NCI-H345 (cell line): ENCODE measurements at regions not wholly inside any gene's neighbourhood (a gene's known extent, or its start where the extent isn't known, plus 50 kb on each side); places are given as distances from the start of the nearest gene placed in this dataset.

Experiments
- DNase-seq: peaks from one replicate; lab custom pipeline; 2025; lab: John Stamatoyannopoulos, UW

- no peak for DNase-seq
Measured at GRCh38 chr15:52872036-52872818, 82.1 kb upstream of the ONECUT1 start.

GRCh38 chr15:52870015-52870414 is 79.9 kb upstream of the ONECUT1 start:
- no peak for DNase-seq

GRCh38 chr15:52866698-52867097 is 76.6 kb upstream of the ONECUT1 start:
- no peak for DNase-seq

GRCh38 chr15:52862677-52863076 is 72.5 kb upstream of the ONECUT1 start:
- no peak for DNase-seq

- DNase-seq = no peak
Measured at GRCh38 chr15:52858782-52859176, 68.6 kb upstream of the ONECUT1 start.

GRCh38 chr15:52857937-52858781 is 68.0 kb upstream of the ONECUT1 start:
- DNase-seq = no peak

- DNase-seq = no peak
Measured at GRCh38 chr15:52857471-52857870, 67.3 kb upstream of the ONECUT1 start.

GRCh38 chr15:52856286-52856685 is 66.2 kb upstream of the ONECUT1 start:
- no peak for DNase-seq

- DNase-seq = no peak
Measured at GRCh38 chr15:52855157-52855556, 65.0 kb upstream of the ONECUT1 start.

- DNase-seq = no peak
Measured at GRCh38 chr15:52844823-52845222, 54.7 kb upstream of the ONECUT1 start.
